Hepatocyte (in vitro differentiated cells): ENCODE measurements at regions not wholly inside any gene's neighbourhood (a gene's known extent, or its start where the extent isn't known, plus 50 kb on each side); places are given as distances from the start of the nearest gene placed in this dataset.

ENCODE experiments used
- EZH2 ChIP-seq: fragments of 200-600 bp; sonication (generic); IDR thresholded peaks from 2 replicates; pipeline ENCODE4 v1.6.1; 2016; ENCODE audit warnings: antibody characterized with exemption, mild to moderate bottlenecking, borderline replicate concordance
- EZH2phosphoT487 ChIP-seq: fragments of 200-600 bp; sonication (generic); IDR thresholded peaks from one replicate; pipeline ENCODE4 v1.6.1; 2018; ENCODE audit warnings: antibody characterized with exemption, mild to moderate bottlenecking, low read depth, moderate library complexity; ENCODE audit not compliant: unreplicated experiment, severe bottlenecking
- TF ChIP-seq, protein P1 (sequence below): fragments of 200-600 bp; sonication (generic); IDR thresholded peaks from 2 replicates; pipeline ENCODE4 v1.5.1; 2016; ENCODE audit warnings: antibody characterized with exemption, mild to moderate bottlenecking; ENCODE audit not compliant: poor library complexity

DNA sequence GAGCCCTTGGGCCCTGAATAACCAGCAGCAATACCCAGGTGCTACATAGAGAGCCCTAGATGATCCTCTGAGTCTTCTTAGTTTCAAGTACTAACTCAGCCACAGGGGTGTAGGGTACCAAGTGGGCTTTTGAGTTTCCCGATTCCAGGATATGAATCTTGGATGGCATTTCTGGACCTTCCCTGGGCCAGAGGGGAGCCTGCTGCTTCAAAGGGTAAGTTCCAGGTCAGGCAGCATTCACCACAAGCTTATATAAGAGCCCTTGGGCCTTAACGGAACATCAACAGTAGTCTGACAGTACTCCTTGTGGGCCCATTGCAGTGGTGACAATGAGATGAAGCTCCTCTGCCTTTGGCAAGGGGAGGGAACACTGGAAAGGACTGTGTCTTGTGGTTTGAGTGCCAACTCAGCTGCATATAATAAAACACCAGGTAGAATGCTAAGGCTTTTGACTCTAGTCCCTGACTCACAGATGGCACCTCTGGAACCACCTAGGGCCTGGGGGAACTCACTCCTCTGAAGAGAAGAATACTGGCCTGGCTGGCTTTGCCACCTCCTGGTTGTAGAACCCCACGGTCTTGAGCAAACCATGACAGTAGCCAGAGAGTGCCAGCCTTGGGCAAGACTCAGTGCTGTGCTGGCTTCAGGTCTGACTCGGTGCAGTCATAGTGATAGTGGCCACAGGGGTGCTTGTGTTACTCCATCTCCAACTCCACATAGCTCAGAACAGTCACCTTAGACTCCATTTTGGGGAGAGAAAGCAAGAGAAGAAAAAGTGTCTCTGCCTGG is 235.7 kb downstream of the AKAIN1 start:
- TF ChIP-seq, protein P1, sequence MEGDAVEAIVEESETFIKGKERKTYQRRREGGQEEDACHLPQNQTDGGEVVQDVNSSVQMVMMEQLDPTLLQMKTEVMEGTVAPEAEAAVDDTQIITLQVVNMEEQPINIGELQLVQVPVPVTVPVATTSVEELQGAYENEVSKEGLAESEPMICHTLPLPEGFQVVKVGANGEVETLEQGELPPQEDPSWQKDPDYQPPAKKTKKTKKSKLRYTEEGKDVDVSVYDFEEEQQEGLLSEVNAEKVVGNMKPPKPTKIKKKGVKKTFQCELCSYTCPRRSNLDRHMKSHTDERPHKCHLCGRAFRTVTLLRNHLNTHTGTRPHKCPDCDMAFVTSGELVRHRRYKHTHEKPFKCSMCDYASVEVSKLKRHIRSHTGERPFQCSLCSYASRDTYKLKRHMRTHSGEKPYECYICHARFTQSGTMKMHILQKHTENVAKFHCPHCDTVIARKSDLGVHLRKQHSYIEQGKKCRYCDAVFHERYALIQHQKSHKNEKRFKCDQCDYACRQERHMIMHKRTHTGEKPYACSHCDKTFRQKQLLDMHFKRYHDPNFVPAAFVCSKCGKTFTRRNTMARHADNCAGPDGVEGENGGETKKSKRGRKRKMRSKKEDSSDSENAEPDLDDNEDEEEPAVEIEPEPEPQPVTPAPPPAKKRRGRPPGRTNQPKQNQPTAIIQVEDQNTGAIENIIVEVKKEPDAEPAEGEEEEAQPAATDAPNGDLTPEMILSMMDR, result no peak
- TF ChIP-seq EZH2 (no peak), EZH2phosphoT487 (no peak)
